HG03571 (cell line): ENCODE measurements at regions not wholly inside any gene's neighbourhood (a gene's known extent, or its start where the extent isn't known, plus 50 kb on each side); places are given as distances from the start of the nearest gene placed in this dataset.
"Not testable (repeated sequence)": the region's sequence is repeated elsewhere in the genome, so short reads cannot be mapped to it uniquely, and the experiment has no call there.

Experiments
- ATAC-seq: cut with Tn5 transposase; IDR thresholded peaks from one replicate; pipeline ENCODE4 v1.9.1; 2021; ENCODE audit not compliant: unreplicated experiment

DNA sequence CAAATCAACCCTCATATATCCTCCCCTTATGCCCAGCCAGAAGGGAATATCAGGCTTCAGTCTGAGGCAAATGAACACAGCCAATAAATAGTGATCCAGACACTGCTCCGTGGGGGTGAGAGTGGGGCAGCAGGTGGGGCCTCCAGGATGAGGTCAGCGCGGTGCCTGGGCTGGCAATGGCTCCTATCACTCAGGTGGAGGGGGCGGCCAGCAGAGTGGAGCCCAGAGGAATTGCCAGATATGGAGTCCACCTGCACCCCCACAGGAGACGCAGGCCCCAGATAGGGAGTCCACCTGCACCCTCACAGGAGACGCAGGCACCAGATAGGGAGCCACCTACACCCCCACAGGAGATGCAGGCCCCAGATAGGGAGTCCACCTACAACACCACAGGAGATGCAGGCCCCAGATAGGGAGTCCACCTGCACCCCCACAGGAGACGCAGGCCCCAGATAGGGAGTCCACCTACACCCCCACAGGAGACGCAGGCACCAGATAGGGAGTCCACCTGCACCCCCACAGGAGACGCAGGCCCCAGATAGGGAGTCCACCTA, 78.0 kb upstream of the PPP2R2D start:
- ATAC-seq: no peak

DNA sequence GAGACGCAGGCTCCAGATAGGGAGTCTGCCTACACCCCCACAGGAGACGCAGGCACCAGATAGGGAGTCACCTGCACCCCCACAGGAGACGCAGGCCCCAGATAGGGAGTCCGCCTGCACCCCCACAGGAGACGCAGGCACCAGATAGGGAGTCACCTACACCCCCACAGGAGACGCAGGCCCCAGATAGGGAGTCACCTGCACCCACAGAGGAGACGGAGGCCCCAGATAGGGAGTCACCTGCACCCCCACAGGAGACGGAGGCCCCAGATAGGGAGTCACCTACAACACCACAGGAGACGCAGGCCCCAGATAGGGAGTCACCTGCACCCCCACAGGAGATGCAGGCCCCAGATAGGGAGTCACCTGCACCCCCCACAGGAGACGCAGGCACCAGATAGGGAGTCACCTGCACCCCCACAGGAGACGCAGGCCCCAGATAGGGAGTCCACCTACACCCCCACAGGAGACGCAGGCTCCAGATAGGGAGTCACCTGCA, 77.2 kb upstream of the PPP2R2D start:
- not testable (repeated sequence) for ATAC-seq

DNA sequence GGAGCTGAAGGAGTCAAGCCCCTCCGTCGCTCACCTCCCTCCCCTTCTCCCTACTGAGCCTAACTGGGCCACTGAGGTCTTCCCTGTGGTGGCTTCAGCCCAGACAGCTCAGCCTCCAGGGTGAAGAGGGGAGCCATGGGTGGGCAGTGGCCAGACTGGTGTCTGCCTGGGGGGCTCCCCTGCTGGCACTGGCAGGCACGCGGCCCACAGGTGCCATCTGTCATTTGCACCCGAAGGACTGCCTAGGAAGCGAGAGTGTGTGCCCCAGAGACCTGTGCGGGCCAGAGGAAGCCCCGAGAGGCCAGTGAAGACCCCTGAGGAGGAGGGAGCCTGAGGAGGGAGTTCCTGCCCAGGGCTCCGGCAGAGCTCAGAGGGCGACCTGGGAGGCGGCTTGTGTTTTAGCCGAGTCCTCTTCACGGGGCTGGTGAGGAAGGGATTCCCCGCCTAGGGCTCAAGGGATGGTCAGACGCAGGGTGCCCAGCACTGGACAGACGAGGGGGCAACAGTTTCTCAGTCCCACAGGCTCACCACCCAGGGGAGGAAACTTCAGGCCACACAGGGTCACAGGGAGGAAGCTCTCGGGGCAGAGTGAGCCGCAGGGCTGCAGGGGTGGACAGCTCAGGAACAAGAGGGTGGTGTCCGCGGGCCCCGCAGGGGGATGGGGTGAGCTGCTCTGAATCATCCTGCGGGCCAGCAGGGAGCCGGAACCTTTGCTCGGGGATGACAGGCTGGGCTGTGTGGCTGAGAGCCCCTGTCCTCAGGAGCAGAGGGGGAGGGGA, 76.2 kb upstream of the PPP2R2D start:
- no peak for ATAC-seq

DNA sequence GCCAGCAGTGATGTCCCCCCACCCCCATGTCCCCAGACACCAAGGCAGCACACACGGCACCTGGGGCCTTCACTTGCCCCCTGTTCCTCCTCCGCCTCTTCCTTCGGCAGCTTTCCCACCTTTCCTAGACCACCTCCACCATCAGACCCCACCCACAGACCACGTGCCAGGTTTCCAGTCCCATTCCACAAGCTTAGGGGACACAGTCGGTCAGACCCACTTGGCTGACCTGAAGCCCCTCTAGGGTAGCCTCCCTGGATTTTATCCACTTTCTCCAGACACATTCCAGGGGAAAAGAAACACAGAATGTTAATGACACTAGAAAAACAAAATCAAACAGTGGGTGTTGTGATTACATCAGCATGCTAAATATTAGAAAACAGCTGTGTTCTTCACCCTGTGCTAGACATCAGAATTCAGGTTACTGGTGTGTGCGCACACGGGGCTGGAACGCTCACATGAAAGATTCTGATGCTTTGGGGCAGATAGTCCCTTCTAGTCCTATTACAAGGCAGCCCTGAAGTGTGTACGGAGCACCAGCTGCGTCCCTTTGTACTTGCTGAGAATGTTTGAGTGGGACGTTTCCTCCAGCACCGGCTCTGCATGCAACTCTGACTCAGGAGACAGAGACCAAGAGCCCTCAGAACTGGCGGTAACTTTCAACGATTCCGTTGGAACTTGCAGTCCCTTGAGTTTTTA, 75.5 kb upstream of the PPP2R2D start:
- no peak for ATAC-seq

DNA sequence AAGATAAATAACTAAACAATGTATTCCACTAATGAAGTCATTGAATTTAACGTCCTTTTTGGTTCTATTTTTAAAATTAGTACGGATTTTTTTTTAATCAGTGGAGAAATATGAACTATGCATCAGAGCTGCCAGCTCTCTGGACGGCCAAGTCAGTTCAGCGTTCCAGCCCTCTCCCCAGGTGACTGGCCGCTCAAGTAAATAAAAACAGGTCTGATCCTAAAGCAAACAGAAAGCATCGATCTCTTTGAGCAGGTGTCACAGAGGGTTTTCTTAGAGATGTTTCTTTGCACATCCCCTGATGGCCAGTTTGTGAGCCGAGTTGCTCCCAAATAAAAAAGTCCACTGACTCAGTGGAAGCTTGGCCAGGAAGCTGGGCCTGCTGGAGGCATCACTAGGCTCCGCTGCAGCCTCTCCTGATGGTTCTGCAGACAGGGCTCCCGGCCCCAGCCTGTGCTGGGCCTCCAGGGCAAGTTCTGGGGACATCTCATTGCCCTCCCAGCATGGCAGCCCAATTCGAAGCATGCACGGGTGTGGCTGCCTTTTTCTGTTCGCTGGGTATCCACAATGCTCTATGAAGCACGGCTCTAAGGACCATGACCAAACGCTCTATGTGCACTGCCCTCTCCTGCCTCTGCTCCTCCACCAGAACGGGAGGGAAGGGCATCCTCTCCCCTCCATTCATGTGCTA, 74.7 kb upstream of the PPP2R2D start:
- no peak for ATAC-seq

DNA sequence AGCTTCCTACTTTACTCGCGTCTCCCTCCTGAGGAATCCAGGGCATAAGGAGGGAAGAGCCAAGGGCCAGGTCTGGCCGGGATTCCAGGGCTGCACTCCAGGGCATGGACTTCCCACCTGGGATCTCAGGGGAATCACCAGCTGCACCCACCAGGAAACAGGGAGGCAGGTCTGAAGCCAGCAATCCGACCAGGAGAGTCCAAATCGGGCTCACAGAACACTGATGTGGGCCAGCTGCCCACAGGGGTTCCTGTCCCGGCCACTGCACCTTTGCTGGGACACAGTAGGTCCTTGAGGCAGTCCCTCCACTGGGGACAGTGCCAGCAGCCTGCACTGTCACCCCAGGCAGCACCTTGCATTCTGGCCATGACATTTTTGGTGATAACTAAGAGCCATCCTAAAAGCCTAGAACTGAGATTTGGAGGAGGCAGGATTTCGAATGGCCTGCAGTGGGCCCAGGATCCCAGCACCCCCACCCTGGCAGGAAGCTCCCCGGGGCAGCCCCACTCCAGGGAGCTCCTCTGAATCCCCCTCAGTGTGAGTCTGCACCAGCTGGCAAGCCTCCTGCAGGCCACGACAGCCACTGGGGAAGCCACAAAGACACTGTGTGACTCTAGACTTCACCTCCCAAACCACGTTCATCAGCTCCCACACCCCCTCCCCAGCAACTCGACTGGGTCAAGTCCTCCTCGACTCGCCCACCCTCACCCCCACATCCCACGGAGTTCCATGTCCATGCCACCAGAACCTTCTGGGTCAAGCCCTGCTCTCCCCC, 71.5 kb upstream of the PPP2R2D start:
- no peak for ATAC-seq

DNA sequence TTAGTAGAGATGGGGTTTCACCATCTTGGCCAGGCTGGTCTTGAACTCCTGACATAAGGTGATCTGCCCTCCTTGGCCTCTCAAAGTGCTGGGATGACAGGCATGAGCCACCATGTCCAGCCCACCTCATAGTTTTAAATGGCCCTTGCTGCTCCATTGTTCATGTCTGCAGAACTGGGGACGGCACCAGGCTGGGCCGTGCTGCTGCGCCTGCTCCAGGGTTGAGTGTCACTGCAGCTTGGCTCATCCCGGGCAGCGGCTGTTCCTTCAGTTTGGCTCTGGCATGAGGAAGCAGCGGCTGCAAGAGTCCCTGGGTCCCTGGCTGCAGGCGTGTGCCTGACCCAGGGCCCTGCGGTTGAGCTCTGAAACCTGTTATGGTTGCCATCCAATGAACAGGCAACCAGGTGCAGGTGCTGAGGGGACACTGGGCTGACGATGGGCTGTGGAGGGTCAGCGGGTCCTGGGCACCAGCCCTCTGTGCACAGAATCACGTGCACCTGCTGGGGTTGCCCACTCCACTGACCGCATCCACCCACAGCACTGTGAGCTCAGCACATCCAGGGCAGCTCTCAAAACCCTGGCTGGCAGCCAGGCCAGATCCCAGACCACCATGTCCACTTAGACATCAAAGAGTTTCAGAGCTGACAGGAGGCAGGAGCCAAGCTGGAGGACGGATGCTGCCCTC, 70.2 kb upstream of the PPP2R2D start:
- no peak for ATAC-seq

DNA sequence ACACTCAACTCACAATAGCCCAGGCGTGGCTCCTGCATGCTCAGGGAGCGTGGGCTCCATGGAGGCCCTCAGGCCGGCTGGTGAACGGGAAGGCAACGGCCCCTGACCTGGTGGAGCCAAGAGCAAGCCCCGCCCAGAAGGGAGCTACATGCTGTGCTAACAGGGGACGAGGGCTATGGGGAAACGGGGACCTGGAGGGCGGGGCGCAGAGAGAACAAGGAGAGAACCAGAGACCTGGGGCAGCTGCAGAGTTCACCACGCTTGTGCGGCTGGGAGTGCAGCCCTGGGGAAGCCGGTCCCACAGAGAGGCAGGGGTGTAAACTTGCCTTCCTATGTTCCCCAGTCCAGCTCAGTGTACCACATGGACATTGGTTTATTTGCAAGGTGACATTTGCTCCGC, 69.2 kb upstream of the PPP2R2D start:
- no peak for ATAC-seq

DNA sequence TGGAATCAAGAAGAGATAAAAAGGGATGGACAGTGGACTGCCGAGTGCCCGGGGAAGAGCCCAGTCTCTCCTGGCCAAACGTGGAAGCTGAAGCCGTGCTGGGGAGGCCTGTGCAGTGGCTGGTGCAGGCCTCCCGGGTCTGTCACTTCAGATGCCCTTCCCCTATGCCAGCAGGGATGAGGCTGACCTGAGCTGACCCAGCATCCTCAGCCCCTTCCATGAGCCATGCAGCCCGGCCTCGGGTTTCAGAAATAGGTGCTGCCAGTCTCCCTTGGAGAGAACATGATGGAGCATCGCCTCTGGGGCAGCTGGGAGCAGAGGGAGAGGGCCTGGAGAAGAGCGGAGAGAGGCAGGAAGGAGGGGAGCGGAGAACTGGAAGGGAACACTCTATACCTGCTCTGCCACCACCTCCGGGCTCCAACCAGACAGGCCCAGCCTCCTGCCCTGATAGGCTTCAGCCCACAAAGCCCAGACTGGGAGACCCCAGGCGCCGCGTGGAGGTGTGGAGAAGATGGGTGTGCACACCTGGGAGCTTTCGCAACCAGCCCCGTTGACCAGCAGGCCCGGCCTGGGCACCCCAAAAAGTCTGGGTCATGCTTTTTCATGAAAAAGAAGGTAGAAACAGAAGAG, 68.6 kb upstream of the PPP2R2D start:
- no peak for ATAC-seq

DNA sequence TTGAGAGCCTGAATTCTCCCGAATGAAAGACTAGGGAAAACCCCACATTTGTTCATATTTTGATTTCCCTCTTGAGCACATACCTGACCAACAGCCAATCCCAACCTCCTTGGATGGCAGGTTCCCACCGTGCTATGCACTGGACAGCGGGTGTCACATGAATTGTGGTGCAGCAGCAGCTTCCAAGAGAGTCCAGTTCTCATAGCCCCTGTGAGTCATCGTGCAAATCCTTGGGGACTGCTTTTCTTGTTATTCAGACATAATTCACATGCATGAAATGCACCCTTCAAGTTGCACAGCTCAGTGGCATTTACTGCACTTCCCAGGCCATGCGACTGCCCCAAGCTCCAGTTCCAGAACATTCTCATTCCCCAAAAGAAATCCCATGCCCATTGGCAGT, 67.8 kb upstream of the PPP2R2D start:
- ATAC-seq: no peak

DNA sequence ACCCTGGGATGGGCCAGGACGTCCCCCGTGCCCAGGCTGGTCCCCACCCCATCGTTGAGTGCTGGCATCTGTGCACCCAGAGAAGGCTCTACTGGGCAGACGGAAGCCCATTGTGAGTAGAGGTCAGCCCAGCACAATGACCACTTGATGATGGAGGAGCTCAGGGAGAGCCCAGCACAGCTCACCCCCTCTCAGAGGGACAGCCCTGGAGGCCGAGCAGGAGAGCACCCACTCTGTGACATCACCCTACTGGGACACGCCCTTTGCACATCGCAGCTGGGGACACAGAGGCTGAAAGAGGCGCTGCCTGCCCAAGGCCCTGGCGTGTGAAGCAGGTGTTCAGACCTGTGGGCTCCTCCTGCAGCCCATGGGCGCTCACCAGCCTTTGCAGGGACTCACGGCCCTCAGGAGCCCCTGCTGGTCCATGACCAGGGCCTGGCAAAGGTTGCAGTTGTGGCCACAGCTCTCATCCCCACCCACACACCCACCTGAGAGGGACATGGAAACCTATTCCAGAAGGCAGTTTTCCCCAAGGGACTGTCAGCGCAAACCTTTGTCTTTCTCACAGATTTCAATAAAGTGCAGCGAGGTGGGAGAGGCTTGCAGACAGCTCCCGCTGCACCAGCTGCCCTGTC, 67.2 kb upstream of the PPP2R2D start:
- ATAC-seq: no peak

DNA sequence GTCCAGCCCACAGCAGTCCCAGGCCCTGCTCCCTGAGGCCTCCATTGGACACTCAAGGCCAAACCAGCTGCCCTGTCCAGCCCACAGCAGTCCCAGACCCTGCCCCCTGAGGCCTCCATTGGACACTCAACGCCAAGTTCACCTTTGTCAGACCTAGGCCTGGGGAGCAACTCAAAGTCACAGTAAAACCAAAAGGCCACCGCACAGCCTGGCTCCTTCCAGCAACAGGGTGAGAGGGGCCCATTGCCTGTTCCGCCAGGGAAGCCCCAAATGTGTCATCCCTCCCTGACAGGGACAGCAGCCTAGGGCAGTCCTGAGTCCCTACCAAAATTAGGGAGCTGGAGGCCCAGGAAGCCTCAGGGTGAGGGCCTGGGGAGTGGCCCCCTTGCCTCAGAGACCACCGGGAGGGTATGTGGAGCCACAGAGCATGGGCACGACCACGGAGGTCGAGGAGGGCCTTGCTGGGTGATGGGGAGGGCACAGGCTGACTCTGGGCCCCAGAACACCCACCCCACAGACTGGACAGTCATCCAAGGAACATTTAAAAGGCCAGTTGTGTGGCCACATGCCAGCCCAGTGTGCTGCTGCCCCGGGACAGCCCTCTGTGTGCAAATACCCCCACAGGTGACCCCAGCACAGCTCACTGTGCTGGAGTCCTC, 66.5 kb upstream of the PPP2R2D start:
- ATAC-seq: no peak

DNA sequence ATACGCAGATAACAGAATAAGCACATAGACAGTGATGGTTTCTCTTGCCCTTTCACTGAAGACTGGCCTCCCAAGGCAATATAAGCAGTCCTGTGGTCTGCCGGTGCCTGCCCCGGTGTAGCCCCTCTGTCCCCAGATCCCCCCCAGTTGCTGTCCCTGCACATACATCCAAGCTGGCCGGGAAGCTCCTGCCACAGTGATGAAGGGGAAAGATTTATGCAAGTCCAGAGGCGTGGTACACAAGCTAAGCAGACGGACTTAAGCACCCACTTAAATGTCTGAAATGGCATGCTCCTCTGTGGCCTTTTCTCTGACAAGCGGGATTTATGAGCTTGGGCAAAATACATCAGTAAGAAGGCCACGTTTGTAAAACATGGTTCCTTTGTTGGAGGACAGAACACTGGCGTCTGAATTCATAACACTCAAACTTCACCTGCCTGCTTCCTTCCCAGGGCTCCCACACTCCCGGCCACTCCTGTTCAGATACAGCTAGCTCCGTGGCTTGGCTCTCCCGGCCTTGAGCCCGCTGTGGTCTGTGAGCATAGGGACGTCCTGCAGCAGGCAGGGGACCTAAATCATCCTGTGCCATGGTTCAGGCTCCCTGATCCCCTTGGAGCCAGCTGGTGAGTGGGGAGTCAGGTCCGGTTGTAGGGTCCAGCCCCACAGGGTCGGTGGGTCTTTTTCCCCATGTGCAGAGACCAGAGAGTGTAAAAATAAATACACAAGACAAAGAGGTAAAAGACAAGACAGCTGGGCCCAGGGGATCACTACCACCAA, 61.7 kb upstream of the PPP2R2D start:
- no peak for ATAC-seq

DNA sequence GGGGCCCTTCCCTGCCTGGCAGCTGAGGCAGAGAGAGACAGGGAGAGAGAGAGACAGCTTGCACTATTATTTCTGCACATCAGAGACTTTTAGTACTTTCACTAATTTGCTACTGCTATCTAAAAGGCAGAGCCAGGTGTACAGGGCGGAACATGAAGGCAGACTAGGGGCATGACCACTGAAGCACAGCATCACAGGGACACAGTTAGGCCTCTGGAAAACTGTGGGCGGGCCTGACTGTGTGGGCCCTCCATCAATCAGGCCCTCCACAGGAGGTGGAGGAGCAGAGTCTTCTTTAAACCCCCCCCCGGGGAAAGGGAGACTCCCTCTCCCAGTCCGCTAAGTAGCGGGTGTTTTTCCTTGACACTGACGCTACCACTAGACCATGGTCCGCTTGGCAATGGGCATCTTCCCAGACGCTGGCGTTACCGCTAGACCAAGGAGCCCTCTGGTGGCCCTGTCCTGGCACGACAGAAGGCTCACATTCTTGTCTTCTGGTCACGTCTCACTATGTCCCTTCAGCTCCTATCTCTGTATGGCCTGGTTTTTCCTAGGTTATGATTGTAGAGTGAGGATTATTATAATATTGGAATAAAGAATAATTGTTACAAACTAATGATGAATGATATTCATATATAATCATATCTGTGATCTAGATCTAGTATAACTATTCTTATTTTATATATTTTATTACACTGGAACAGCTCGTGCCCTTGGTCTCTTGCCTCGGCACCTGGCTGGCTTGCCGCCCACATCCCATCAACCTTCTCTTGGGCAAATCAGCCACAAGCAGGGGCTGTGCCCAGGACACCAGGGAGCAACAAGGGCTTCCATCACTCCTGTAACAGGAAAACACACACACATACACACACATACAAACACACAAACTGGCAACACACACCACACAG, 60.7 kb upstream of the PPP2R2D start:
- ATAC-seq: not testable (repeated sequence)

DNA sequence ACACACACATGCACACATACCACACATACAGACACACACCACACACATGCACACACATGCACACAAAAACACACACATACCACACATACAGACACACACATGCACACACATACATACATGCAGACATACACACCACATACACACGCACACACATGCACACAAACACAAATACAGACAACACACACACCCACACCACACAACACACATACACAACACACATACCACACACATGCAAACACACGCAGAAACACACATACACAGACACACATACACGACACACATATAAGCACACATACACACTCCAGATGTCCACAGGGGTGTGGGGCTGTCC, 60.1 kb upstream of the PPP2R2D start:
- ATAC-seq: no peak

DNA sequence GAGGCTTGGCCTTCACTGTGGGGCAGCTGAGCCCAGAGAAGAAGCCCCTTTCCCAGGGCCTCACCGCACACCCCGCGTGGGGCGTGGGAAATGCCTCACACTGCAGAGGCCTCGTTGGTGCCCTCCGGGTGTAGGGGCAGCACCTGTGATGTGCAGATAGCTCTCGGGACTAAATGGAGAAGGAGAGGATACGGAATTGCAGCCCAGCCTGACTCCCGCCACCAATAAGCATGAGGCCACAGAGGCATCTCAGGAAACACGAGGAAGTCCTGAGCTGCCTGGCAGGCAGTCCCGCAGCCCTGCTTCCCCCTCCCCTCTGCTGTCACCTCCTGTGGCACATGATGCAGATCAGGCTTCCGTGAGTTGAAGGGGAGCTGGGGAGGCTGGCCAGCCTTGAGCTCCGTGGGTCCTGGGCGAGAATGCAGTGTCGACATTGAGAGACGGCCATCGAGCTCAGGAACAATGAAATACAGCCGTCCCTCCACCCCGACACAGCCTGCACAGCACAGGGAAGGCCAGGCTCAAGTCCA, 59.6 kb upstream of the PPP2R2D start:
- ATAC-seq: no peak

DNA sequence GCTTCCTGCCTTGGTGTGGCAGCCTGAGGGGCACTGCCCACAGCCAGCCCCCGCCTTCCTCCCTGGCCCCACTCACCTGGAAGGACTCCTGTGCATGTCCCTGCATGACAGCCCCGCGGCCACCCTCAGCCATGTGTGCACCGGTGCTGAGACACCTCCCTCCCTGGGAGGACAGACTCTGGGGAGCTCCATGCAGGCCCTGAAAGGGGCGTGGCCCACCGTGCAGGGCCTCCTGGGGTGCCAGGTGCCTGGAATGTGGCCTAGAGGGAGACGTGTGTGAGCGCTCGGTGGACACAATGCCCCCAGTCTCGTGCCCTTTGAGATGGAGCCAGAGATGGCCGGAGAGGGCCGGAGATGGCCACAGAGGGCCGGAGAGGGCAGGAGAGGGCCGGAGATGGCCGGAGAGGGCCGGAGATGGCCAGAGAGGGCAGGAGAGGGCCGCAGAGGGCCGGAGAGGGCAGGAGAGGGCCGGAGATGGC, 59.1 kb upstream of the PPP2R2D start:
- ATAC-seq: no peak
